ENCODE measurements at regions not wholly inside any gene's neighbourhood (a gene's known extent, or its start where the extent isn't known, plus 50 kb on each side); places are given as distances from the start of the nearest gene placed in this dataset.

- TF ChIP-seq ETS1 (IDR thresholded peaks at IDR 0.05) (no peak), JUNB (IDR thresholded peaks at IDR 0.05; ENCODE audit: unreplicated experiment) (no peak), POLR2AphosphoS5 (IDR thresholded peaks at IDR 0.05; ENCODE audit: low read depth) (no peak), REST (IDR thresholded peaks at IDR 0.05; ENCODE audit: unreplicated experiment) (no peak), CREB1 (CRISPR knock-in tag; IDR thresholded peaks at IDR 0.05; ENCODE audit: low read depth) (no peak), ZNF114 (CRISPR knock-in tag; IDR thresholded peaks at IDR 0.05) (no peak)
These were observed 182.6 kb upstream of the TMEM106B start (continued) for GRCh38 chr7:12028508-12028907.

GRCh38 chr7:12030116-12030515, 181.0 kb upstream of the TMEM106B start:
- H2AFZ ChIP-seq: peak overlapping the region; percentile 80
- H3K27ac Mint-ChIP-seq: peak overlapping the region; percentile 54; the same call in 1 of the 2 replicates
- ATAC-seq (no peak), DNase-seq (ENCODE audit: low spot score) (no peak)
- H3K4me1 Mint-ChIP-seq: peaks cover 24% of the 10 kb centered on the region
- H3K9me3 Mint-ChIP-seq: no peaks in the 10 kb centered on the region
- H3K4me3 Mint-ChIP-seq: no peak overlapping the region
- H3K4me1 ChIP-seq (ENCODE audit: insufficient read depth): peaks cover 12% of the 10 kb centered on the region; the same call in 1 of the 2 replicates
- H4K20me1 ChIP-seq (replicated peaks; ENCODE audit: insufficient read depth): no peaks in the 10 kb centered on the region
- no peaks in the 10 kb centered on the region for H3K79me2 ChIP-seq (replicated peaks; ENCODE audit: insufficient read depth)
- no peaks in the 10 kb centered on the region for H3K27me3 Mint-ChIP-seq (ENCODE audit: insufficient read depth, low read depth, poor library complexity)
- no peaks in the 10 kb centered on the region for H3K36me3 ChIP-seq (ENCODE audit: insufficient read depth)
- no peaks in the 10 kb centered on the region for H3K27me3 ChIP-seq (ENCODE audit: insufficient read depth)
- H3K9me2 ChIP-seq (ENCODE audit: insufficient read depth): no peaks in the 10 kb centered on the region
- H3K36me3 Mint-ChIP-seq (ENCODE audit: low read depth): no peaks in the 10 kb centered on the region
- no peak overlapping the region for H3K4me3 ChIP-seq
- no peak overlapping the region for H3K27ac ChIP-seq (ENCODE audit: low read depth)
- H3F3A ChIP-seq (replicated peaks; ENCODE audit: low read depth): no peaks in the 10 kb centered on the region
- H3K4me2 ChIP-seq: no peak overlapping the region
- no peak for TF ChIP-seq JUNB (IDR thresholded peaks at IDR 0.05; ENCODE audit: unreplicated experiment)
- TF ChIP-seq ZNF331 (CRISPR knock-in tag; IDR thresholded peaks at IDR 0.05; ENCODE audit: low read depth): no peak
- no peak for TF ChIP-seq EZH2 (IDR thresholded peaks at IDR 0.05; ENCODE audit: low read depth, unreplicated experiment)
- no peak for TF ChIP-seq CREB1 (CRISPR knock-in tag; IDR thresholded peaks at IDR 0.05; ENCODE audit: low read depth)
- TF ChIP-seq STAT1 (IDR thresholded peaks at IDR 0.05; ENCODE audit: unreplicated experiment): no peak
- TF ChIP-seq ZNF462 (CRISPR knock-in tag; IDR thresholded peaks at IDR 0.05): no peak
- TF ChIP-seq ETS1 (IDR thresholded peaks at IDR 0.05): no peak
- TF ChIP-seq POLR2AphosphoS5 (IDR thresholded peaks at IDR 0.05; ENCODE audit: low read depth): no peak
- no peak for TF ChIP-seq EZH2phosphoT487 (IDR thresholded peaks at IDR 0.05; ENCODE audit: unreplicated experiment)
